Astrocyte (in vitro differentiated cells and primary cell): ENCODE measurements at regions not wholly inside any gene's neighbourhood (a gene's known extent, or its start where the extent isn't known, plus 50 kb on each side); places are given as distances from the start of the nearest gene placed in this dataset.

ENCODE experiments used
- CTCF ChIP-seq: IDR thresholded peaks from 2 replicates; pipeline ENCODE4 v1.5.1; 2011; ENCODE audit warnings: low read depth, mild to moderate bottlenecking, inconsistent platforms, low read length, moderate library complexity; ENCODE audit not compliant: insufficient read depth
- EZH2 ChIP-seq: IDR thresholded peaks from 2 replicates; pipeline ENCODE4 v1.6.1; 2012; ENCODE audit warnings: mild to moderate bottlenecking, low read length, inconsistent platforms; ENCODE audit not compliant: insufficient read depth

GRCh38 chrX:139063364-139063763 lies 351.8 kb upstream of the FGF13 start:
- TF ChIP-seq CTCF (no peak), EZH2 (no peak)
